NCI-H748 treated with DMSO at 0.1 percent for 48 hours (cell line): ENCODE measurements at regions not wholly inside any gene's neighbourhood (a gene's known extent, or its start where the extent isn't known, plus 50 kb on each side); places are given as distances from the start of the nearest gene placed in this dataset.

Experiments
- DNase-seq: peaks from one replicate; lab custom pipeline; 2025; lab: John Stamatoyannopoulos, UW

- no peak for DNase-seq
These were observed 330.5 kb downstream of the BUD13 start for GRCh38 chr11:116442238-116442752.

GRCh38 chr11:116439361-116439677, 333.5 kb downstream of the BUD13 start:
- DNase-seq = no peak

- no peak for DNase-seq
These were observed 334.0 kb downstream of the BUD13 start for GRCh38 chr11:116438651-116439360.

- DNase-seq = no peak
These were observed 337.8 kb downstream of the BUD13 start for GRCh38 chr11:116434986-116435385.

- no peak for DNase-seq
These were observed 340.5 kb downstream of the BUD13 start for GRCh38 chr11:116432301-116432700.

GRCh38 chr11:116431842-116432241, 340.9 kb downstream of the BUD13 start:
- no peak for DNase-seq

- DNase-seq = no peak
These were observed 344.2 kb downstream of the BUD13 start for GRCh38 chr11:116428638-116428975.

- DNase-seq = peak; percentile 41
These were observed 344.7 kb downstream of the BUD13 start for GRCh38 chr11:116427903-116428637.

GRCh38 chr11:116427337-116427902, 345.4 kb downstream of the BUD13 start:
- no peak for DNase-seq

GRCh38 chr11:116426761-116427160, 346.0 kb downstream of the BUD13 start:
- DNase-seq = no peak

GRCh38 chr11:116424615-116425261, 348.0 kb downstream of the BUD13 start:
- no peak for DNase-seq

- no peak for DNase-seq
These were observed 349.7 kb downstream of the BUD13 start for GRCh38 chr11:116422956-116423600.

- DNase-seq = no peak
These were observed 350.2 kb downstream of the BUD13 start for GRCh38 chr11:116422556-116422955.

GRCh38 chr11:116421529-116422185, 351.1 kb downstream of the BUD13 start:
- no peak for DNase-seq

- DNase-seq = peak; percentile 19
These were observed 351.8 kb downstream of the BUD13 start for GRCh38 chr11:116420770-116421528.

GRCh38 chr11:116420030-116420429, 352.8 kb downstream of the BUD13 start:
- DNase-seq = no peak

GRCh38 chr11:116418388-116419041, 354.3 kb downstream of the BUD13 start:
- no peak for DNase-seq

GRCh38 chr11:116416852-116417251, 355.9 kb downstream of the BUD13 start:
- no peak for DNase-seq

GRCh38 chr11:116415095-116415494, 357.7 kb downstream of the BUD13 start:
- DNase-seq = peak; percentile 84

- no peak for DNase-seq
These were observed 358.4 kb downstream of the BUD13 start for GRCh38 chr11:116414357-116414880.
